ENCODE measurements at regions not wholly inside any gene's neighbourhood (a gene's known extent, or its start where the extent isn't known, plus 50 kb on each side); places are given as distances from the start of the nearest gene placed in this dataset.

GRCh38 chr3:82087958-82088357 lies 326.5 kb upstream of the GBE1 start:
- no peak for TF ChIP-seq POLR2AphosphoS5 (IDR thresholded peaks at IDR 0.05; ENCODE audit: low read depth)
- TF ChIP-seq SPI1 (IDR thresholded peaks at IDR 0.05; ENCODE audit: borderline replicate concordance, low read depth): no peak
- TF ChIP-seq REST (IDR thresholded peaks at IDR 0.05; ENCODE audit: insufficient replicate concordance, low read depth): no peak
- TF ChIP-seq CTCF (IDR thresholded peaks at IDR 0.05; ENCODE audit: insufficient read depth, low read length): no peak
- no peak for TF ChIP-seq GABPA (IDR thresholded peaks at IDR 0.05; ENCODE audit: low read depth)
- Histone ChIP-seq H3K4me3 (replicated peaks; ENCODE audit: insufficient read depth, low read length) (no peak overlapping the region), H3K27me3 (ENCODE audit: insufficient read depth, poor library complexity, severe bottlenecking) (no peaks in the 10 kb centered on the region), H3K27ac (replicated peaks) (no peak overlapping the region)
- DNase-seq (ENCODE audit: low read depth in 1 of 2, low spot score in 1 of 2): no peak

- no peak for TF ChIP-seq GABPA (IDR thresholded peaks at IDR 0.05; ENCODE audit: low read depth)
- no peak for TF ChIP-seq REST (IDR thresholded peaks at IDR 0.05; ENCODE audit: insufficient replicate concordance, low read depth)
- no peaks in the 10 kb centered on the region for H3K27me3 ChIP-seq (ENCODE audit: insufficient read depth, poor library complexity, severe bottlenecking)
- no peak overlapping the region for H3K27ac ChIP-seq (replicated peaks)
- no peak for DNase-seq (ENCODE audit: low read depth in 1 of 2, low spot score in 1 of 2)
- no peak overlapping the region for H3K4me3 ChIP-seq (replicated peaks; ENCODE audit: insufficient read depth, low read length)
Measured at GRCh38 chr3:82085851-82086475, 324.5 kb upstream of the GBE1 start.

- Histone ChIP-seq H3K27me3 (ENCODE audit: insufficient read depth, poor library complexity, severe bottlenecking) (no peaks in the 10 kb centered on the region), H3K4me3 (replicated peaks; ENCODE audit: insufficient read depth, low read length) (no peak overlapping the region)
Measured at GRCh38 chr3:82085356-82085755, 323.9 kb upstream of the GBE1 start.

GRCh38 chr3:82084824-82085223 lies 323.4 kb upstream of the GBE1 start:
- Histone ChIP-seq H3K4me3 (replicated peaks; ENCODE audit: insufficient read depth, low read length) (no peak overlapping the region), H3K27ac (replicated peaks) (no peak overlapping the region), H3K27me3 (ENCODE audit: insufficient read depth, poor library complexity, severe bottlenecking) (no peaks in the 10 kb centered on the region)
- no peak for DNase-seq (ENCODE audit: low read depth in 1 of 2, low spot score in 1 of 2)
- TF ChIP-seq GABPA (IDR thresholded peaks at IDR 0.05; ENCODE audit: low read depth) (no peak), CTCF (IDR thresholded peaks at IDR 0.05; ENCODE audit: insufficient read depth, low read length) (no peak), SPI1 (IDR thresholded peaks at IDR 0.05; ENCODE audit: borderline replicate concordance, low read depth) (no peak), REST (IDR thresholded peaks at IDR 0.05; ENCODE audit: insufficient replicate concordance, low read depth) (no peak), POLR2AphosphoS5 (IDR thresholded peaks at IDR 0.05; ENCODE audit: low read depth) (no peak)

More at GRCh38 chr3:82085356-82085755, 323.9 kb upstream of the GBE1 start:
- TF ChIP-seq CTCF (IDR thresholded peaks at IDR 0.05; ENCODE audit: insufficient read depth, low read length): no peak
- no peak for DNase-seq (ENCODE audit: low read depth in 1 of 2, low spot score in 1 of 2)
- no peak overlapping the region for H3K27ac ChIP-seq (replicated peaks)

Data from HL-60 (cell line).